GM04504 (cell line): ENCODE measurements at regions not wholly inside any gene's neighbourhood (a gene's known extent, or its start where the extent isn't known, plus 50 kb on each side); places are given as distances from the start of the nearest gene placed in this dataset.
A peak's percentile ranks its signal among the peaks of the same experiment; 100 is the strongest.

ENCODE experiments used
- DNase-seq: peaks from one replicate; pipeline ENCODE4 v3.0.0-alpha.2; 2012; ENCODE audit warnings: low read depth

- no peak for DNase-seq
Measured at GRCh38 chr2:196399096-196399495, 227.7 kb upstream of the STK17B start.

GRCh38 chr2:196399722-196400691 lies 228.6 kb upstream of the STK17B start:
- peak; percentile 73 for DNase-seq

- DNase-seq = no peak
Measured at GRCh38 chr2:196403471-196403870, 232.1 kb upstream of the STK17B start.

GRCh38 chr2:196404276-196404675 lies 232.9 kb upstream of the STK17B start:
- DNase-seq = no peak

- DNase-seq = no peak
Measured at GRCh38 chr2:196407675-196408264, 231.7 kb upstream of the CCDC150 start.

GRCh38 chr2:196409376-196409775 lies 230.1 kb upstream of the CCDC150 start:
- no peak for DNase-seq

- DNase-seq = no peak
Measured at GRCh38 chr2:196410008-196410407, 229.5 kb upstream of the CCDC150 start.

GRCh38 chr2:196413821-196414274 lies 225.7 kb upstream of the CCDC150 start:
- DNase-seq = no peak

- DNase-seq = no peak
Measured at GRCh38 chr2:196415384-196415783, 224.1 kb upstream of the CCDC150 start.

GRCh38 chr2:196420143-196420542 lies 219.4 kb upstream of the CCDC150 start:
- no peak for DNase-seq

- no peak for DNase-seq
Measured at GRCh38 chr2:196421880-196422279, 217.6 kb upstream of the CCDC150 start.

- DNase-seq = no peak
Measured at GRCh38 chr2:196422361-196422760, 217.2 kb upstream of the CCDC150 start.

- no peak for DNase-seq
Measured at GRCh38 chr2:196426122-196426521, 213.4 kb upstream of the CCDC150 start.

- no peak for DNase-seq
Measured at GRCh38 chr2:196427986-196428634, 211.4 kb upstream of the CCDC150 start.

- no peak for DNase-seq
Measured at GRCh38 chr2:196431076-196431475, 208.4 kb upstream of the CCDC150 start.

- no peak for DNase-seq
Measured at GRCh38 chr2:196431957-196432356, 207.6 kb upstream of the CCDC150 start.

GRCh38 chr2:196433116-196433515 lies 206.4 kb upstream of the CCDC150 start:
- DNase-seq = no peak

- DNase-seq = no peak
Measured at GRCh38 chr2:196434217-196434616, 205.3 kb upstream of the CCDC150 start.

GRCh38 chr2:196435189-196435588 lies 204.3 kb upstream of the CCDC150 start:
- no peak for DNase-seq

- no peak for DNase-seq
Measured at GRCh38 chr2:196437626-196438025, 201.9 kb upstream of the CCDC150 start.

- no peak for DNase-seq
Measured at GRCh38 chr2:196439760-196440159, 199.8 kb upstream of the CCDC150 start.

GRCh38 chr2:196440413-196440812 lies 199.1 kb upstream of the CCDC150 start:
- no peak for DNase-seq

- no peak for DNase-seq
Measured at GRCh38 chr2:196441527-196441926, 198.0 kb upstream of the CCDC150 start.
